ENCODE measurements at regions not wholly inside any gene's neighbourhood (a gene's known extent, or its start where the extent isn't known, plus 50 kb on each side); places are given as distances from the start of the nearest gene placed in this dataset.

GRCh38 chr1:13948396-13948795 is 248.4 kb downstream of the PRDM2 start:
- TF ChIP-seq E2F4 (CRISPR knock-in tag; IDR thresholded peaks at IDR 0.05; ENCODE audit: borderline replicate concordance, low read depth) (no peak), NR3C1 (CRISPR knock-in tag; conservative IDR thresholded peaks at IDR 0.05; ENCODE audit: low read depth) (no peak)
